ENCODE measurements at regions not wholly inside any gene's neighbourhood (a gene's known extent, or its start where the extent isn't known, plus 50 kb on each side); places are given as distances from the start of the nearest gene placed in this dataset.
"Not testable (repeated sequence)": the region's sequence is repeated elsewhere in the genome, so short reads cannot be mapped to it uniquely, and the experiment has no call there.

DNA sequence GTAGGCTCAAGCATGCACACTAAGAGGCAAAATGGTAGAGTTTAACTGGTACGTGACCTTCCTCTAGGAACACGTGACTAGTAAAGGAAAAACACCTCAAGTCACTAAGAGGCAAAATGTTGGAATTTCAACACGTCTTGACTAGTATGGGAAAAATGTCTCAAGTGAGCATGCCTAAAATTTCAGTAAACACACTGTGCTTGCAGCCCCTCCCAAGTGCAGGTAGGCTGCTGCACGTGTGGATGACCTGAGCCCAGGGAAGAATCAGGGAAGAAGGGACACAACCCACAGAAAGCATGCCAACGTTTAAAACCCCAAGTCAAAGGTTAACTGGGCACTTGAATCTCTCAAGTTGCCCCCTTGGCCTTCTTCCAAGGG lies 162.2 kb downstream of the TENT5A start:
- H3K27me3 Mint-ChIP-seq: no peaks in the 10 kb centered on the region
- TF ChIP-seq, protein P1, sequence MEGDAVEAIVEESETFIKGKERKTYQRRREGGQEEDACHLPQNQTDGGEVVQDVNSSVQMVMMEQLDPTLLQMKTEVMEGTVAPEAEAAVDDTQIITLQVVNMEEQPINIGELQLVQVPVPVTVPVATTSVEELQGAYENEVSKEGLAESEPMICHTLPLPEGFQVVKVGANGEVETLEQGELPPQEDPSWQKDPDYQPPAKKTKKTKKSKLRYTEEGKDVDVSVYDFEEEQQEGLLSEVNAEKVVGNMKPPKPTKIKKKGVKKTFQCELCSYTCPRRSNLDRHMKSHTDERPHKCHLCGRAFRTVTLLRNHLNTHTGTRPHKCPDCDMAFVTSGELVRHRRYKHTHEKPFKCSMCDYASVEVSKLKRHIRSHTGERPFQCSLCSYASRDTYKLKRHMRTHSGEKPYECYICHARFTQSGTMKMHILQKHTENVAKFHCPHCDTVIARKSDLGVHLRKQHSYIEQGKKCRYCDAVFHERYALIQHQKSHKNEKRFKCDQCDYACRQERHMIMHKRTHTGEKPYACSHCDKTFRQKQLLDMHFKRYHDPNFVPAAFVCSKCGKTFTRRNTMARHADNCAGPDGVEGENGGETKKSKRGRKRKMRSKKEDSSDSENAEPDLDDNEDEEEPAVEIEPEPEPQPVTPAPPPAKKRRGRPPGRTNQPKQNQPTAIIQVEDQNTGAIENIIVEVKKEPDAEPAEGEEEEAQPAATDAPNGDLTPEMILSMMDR (IDR thresholded peaks at IDR 0.05): no peak
- no peak overlapping the region for H3K27ac Mint-ChIP-seq
- H3K4me3 Mint-ChIP-seq: no peak overlapping the region
- H3K4me1 Mint-ChIP-seq (ENCODE audit: low read depth): no peaks in the 10 kb centered on the region
- H3K36me3 Mint-ChIP-seq (ENCODE audit: low read depth): no peaks in the 10 kb centered on the region
- ATAC-seq (no peak), DNase-seq (no peak)
- CTCF ChIA-PET: no interaction called here
- H3K9me3 Mint-ChIP-seq: peaks cover 9% of the 10 kb centered on the region
- intact Hi-C loops (cut with micrococcal nuclease): no loop called here
- POLR2A ChIA-PET: no interaction called here

- POLR2A ChIA-PET: no interaction called here
Measured at GRCh38 chr6:81589465-81590313, 162.8 kb downstream of the TENT5A start.

DNA sequence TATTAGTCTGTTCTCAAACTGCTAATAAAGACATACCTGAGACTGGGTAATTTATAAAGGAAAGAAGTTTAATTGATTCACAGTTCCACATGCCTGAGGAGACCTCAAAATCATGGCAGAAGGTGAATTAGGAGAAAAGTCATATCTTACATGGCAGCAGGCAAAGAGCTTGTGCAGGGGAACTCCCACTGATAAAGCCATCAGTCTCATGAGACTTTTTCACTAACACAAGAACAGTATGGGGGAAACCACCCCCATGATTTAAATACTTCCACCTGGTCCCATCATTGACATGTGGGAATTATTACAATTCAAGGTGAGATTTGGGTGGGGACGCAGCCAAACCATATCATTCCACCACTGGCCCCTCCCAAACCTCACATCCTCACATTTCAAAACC lies 166.8 kb downstream of the TENT5A start:
- ATAC-seq; POLR2A ChIA-PET; DNase-seq; H3K36me3 Mint-ChIP-seq (ENCODE audit: low read depth); CTCF ChIA-PET; H3K27ac Mint-ChIP-seq; intact Hi-C loops (cut with micrococcal nuclease); H3K4me3 Mint-ChIP-seq; H3K27me3 Mint-ChIP-seq; H3K4me1 Mint-ChIP-seq (ENCODE audit: low read depth): not testable (repeated sequence)
- peaks cover 10% of the 10 kb centered on the region for H3K9me3 Mint-ChIP-seq

More at GRCh38 chr6:81589465-81590313, 162.8 kb downstream of the TENT5A start:
- Mint-ChIP-seq H3K27me3 (no peaks in the 10 kb centered on the region), H3K4me3 (no peak overlapping the region), H3K9me3 (peaks cover 9% of the 10 kb centered on the region), H3K36me3 (ENCODE audit: low read depth) (no peaks in the 10 kb centered on the region), H3K27ac (no peak overlapping the region), H3K4me1 (ENCODE audit: low read depth) (no peaks in the 10 kb centered on the region)
- CTCF ChIA-PET: no interaction called here
- ATAC-seq: no peak
- intact Hi-C loops (cut with micrococcal nuclease): no loop called here
- DNase-seq: no peak
- TF ChIP-seq, protein P1 (IDR thresholded peaks at IDR 0.05): no peak

- H3K9me3 Mint-ChIP-seq: peaks cover 14% of the 10 kb centered on the region
- POLR2A ChIA-PET; H3K27me3 Mint-ChIP-seq; H3K4me3 Mint-ChIP-seq; ATAC-seq; CTCF ChIA-PET; H3K27ac Mint-ChIP-seq; intact Hi-C loops (cut with micrococcal nuclease); H3K4me1 Mint-ChIP-seq (ENCODE audit: low read depth); DNase-seq; H3K36me3 Mint-ChIP-seq (ENCODE audit: low read depth): not testable (repeated sequence)
Measured at GRCh38 chr6:81584156-81584555, 168.3 kb downstream of the TENT5A start.

GRCh38 chr6:81575442-81575841 lies 177.0 kb downstream of the TENT5A start:
- Mint-ChIP-seq H3K4me1 (ENCODE audit: low read depth) (no peaks in the 10 kb centered on the region), H3K27ac (no peak overlapping the region), H3K4me3 (no peak overlapping the region), H3K9me3 (peaks cover 4% of the 10 kb centered on the region), H3K36me3 (ENCODE audit: low read depth) (no peaks in the 10 kb centered on the region), H3K27me3 (no peaks in the 10 kb centered on the region)
- intact Hi-C loops (cut with micrococcal nuclease): no loop called here
- TF ChIP-seq, protein P1 (IDR thresholded peaks at IDR 0.05): no peak
- ATAC-seq (no peak), DNase-seq (no peak)
- ChIA-PET CTCF (no interaction called here), POLR2A (no interaction called here)

- Mint-ChIP-seq H3K4me3 (no peak overlapping the region), H3K27me3 (no peaks in the 10 kb centered on the region), H3K9me3 (peaks cover 1% of the 10 kb centered on the region), H3K36me3 (ENCODE audit: low read depth) (no peaks in the 10 kb centered on the region), H3K27ac (no peak overlapping the region), H3K4me1 (ENCODE audit: low read depth) (no peaks in the 10 kb centered on the region)
- POLR2A ChIA-PET: no interaction called here
- CTCF ChIA-PET: no interaction called here
- no peak for DNase-seq
- ATAC-seq: no peak
- TF ChIP-seq, protein P1 (IDR thresholded peaks at IDR 0.05): no peak
- intact Hi-C loops (cut with micrococcal nuclease): no loop called here
Measured at GRCh38 chr6:81572020-81572419, 180.5 kb downstream of the TENT5A start.

All from activated CD8-positive, alpha-beta T cell treated with anti-CD3 and anti-CD28 coated beads for 36 hours (primary cell).